HUES6 (cell line): ENCODE measurements at regions not wholly inside any gene's neighbourhood (a gene's known extent, or its start where the extent isn't known, plus 50 kb on each side); places are given as distances from the start of the nearest gene placed in this dataset.

Source experiments
- H3K27ac ChIP-seq: 2 replicates; pipeline ENCODE4 v1.7.0; 2013; ENCODE audit warnings: low read depth, mild to moderate bottlenecking, low read length, inconsistent platforms
- H3K27me3 ChIP-seq: 2 replicates; pipeline ENCODE4 v1.6.1; 2013; ENCODE audit warnings: low read length; ENCODE audit not compliant: control insufficient read depth, insufficient read depth
- H3K36me3 ChIP-seq: 2 replicates; pipeline ENCODE4 v1.6.1; 2013; ENCODE audit warnings: low read length; ENCODE audit not compliant: control insufficient read depth, insufficient read depth
- H3K4me1 ChIP-seq: 2 replicates; pipeline ENCODE4 v1.6.1; 2013; ENCODE audit warnings: low read length; ENCODE audit not compliant: control insufficient read depth, insufficient read depth
- H3K4me3 ChIP-seq: 2 replicates; pipeline ENCODE4 v1.5.1; 2013; ENCODE audit warnings: low read depth, low read length
- H3K9ac ChIP-seq: one replicate; pipeline ENCODE4 v1.6.1; 2013; ENCODE audit warnings: mild to moderate bottlenecking, low read length
- H3K9me3 ChIP-seq: 2 replicates; pipeline ENCODE4 v1.6.1; 2013; ENCODE audit warnings: low read depth, low read length; ENCODE audit not compliant: control insufficient read depth, insufficient read depth

GRCh38 chr2:65655000-65655399 lies 222.6 kb upstream of the SPRED2 start:
- Histone ChIP-seq H3K4me3 (no peak overlapping the region), H3K27me3 (no peaks in the 10 kb centered on the region), H3K27ac (no peak overlapping the region), H3K9me3 (no peaks in the 10 kb centered on the region), H3K36me3 (no peaks in the 10 kb centered on the region), H3K9ac (no peak overlapping the region), H3K4me1 (no peaks in the 10 kb centered on the region)

- no peaks in the 10 kb centered on the region for H3K9me3 ChIP-seq
- H3K9ac ChIP-seq, result no peak overlapping the region
- no peak overlapping the region for H3K4me3 ChIP-seq
- H3K36me3 ChIP-seq, result no peaks in the 10 kb centered on the region
- no peaks in the 10 kb centered on the region for H3K4me1 ChIP-seq
- no peaks in the 10 kb centered on the region for H3K27me3 ChIP-seq
- H3K27ac ChIP-seq, result no peak overlapping the region
Observed at GRCh38 chr2:65654496-65654895, 222.1 kb upstream of the SPRED2 start.

- H3K36me3 ChIP-seq, result no peaks in the 10 kb centered on the region
- no peaks in the 10 kb centered on the region for H3K4me1 ChIP-seq
- H3K9ac ChIP-seq, result no peak overlapping the region
- no peaks in the 10 kb centered on the region for H3K27me3 ChIP-seq
- H3K4me3 ChIP-seq, result no peak overlapping the region
- no peaks in the 10 kb centered on the region for H3K9me3 ChIP-seq
- H3K27ac ChIP-seq, result no peak overlapping the region
Observed at GRCh38 chr2:65652066-65652465, 219.7 kb upstream of the SPRED2 start.

GRCh38 chr2:65649811-65650589 lies 217.6 kb upstream of the SPRED2 start:
- no peak overlapping the region for H3K4me3 ChIP-seq
- H3K9me3 ChIP-seq, result no peaks in the 10 kb centered on the region
- no peaks in the 10 kb centered on the region for H3K4me1 ChIP-seq
- no peak overlapping the region for H3K27ac ChIP-seq
- no peaks in the 10 kb centered on the region for H3K36me3 ChIP-seq
- no peak overlapping the region for H3K9ac ChIP-seq
- no peaks in the 10 kb centered on the region for H3K27me3 ChIP-seq

- Histone ChIP-seq H3K27ac (no peak overlapping the region), H3K4me1 (no peaks in the 10 kb centered on the region), H3K4me3 (no peak overlapping the region), H3K27me3 (no peaks in the 10 kb centered on the region), H3K9me3 (no peaks in the 10 kb centered on the region), H3K36me3 (no peaks in the 10 kb centered on the region), H3K9ac (no peak overlapping the region)
Observed at GRCh38 chr2:65647249-65647842, 214.9 kb upstream of the SPRED2 start.

GRCh38 chr2:65640793-65641103 lies 208.3 kb upstream of the SPRED2 start:
- H3K9ac ChIP-seq, result no peak overlapping the region
- H3K27me3 ChIP-seq, result no peaks in the 10 kb centered on the region
- no peak overlapping the region for H3K27ac ChIP-seq
- H3K36me3 ChIP-seq, result no peaks in the 10 kb centered on the region
- H3K9me3 ChIP-seq, result no peaks in the 10 kb centered on the region
- H3K4me1 ChIP-seq, result 0 out of 2 replicates have a peak, but pooled peaks cover 7% of the 10 kb centered on the region
- no peak overlapping the region for H3K4me3 ChIP-seq

GRCh38 chr2:65639156-65639864 lies 206.9 kb upstream of the SPRED2 start:
- H3K36me3 ChIP-seq, result no peaks in the 10 kb centered on the region
- H3K27ac ChIP-seq, result no peak overlapping the region
- H3K9me3 ChIP-seq, result no peaks in the 10 kb centered on the region
- no peaks in the 10 kb centered on the region; the same call in 1 of the 2 replicates for H3K27me3 ChIP-seq
- 0 out of 2 replicates have a peak, but pooled peaks cover 7% of the 10 kb centered on the region for H3K4me1 ChIP-seq
- H3K9ac ChIP-seq, result no peak overlapping the region
- H3K4me3 ChIP-seq, result no peak overlapping the region

GRCh38 chr2:65638443-65638842 lies 206.0 kb upstream of the SPRED2 start:
- no peaks in the 10 kb centered on the region for H3K9me3 ChIP-seq
- H3K27me3 ChIP-seq, result no peaks in the 10 kb centered on the region; the same call in 1 of the 2 replicates
- H3K4me3 ChIP-seq, result no peak overlapping the region
- H3K4me1 ChIP-seq, result 0 out of 2 replicates have a peak, but pooled peaks cover 7% of the 10 kb centered on the region
- no peaks in the 10 kb centered on the region for H3K36me3 ChIP-seq
- H3K9ac ChIP-seq, result no peak overlapping the region
- no peak overlapping the region for H3K27ac ChIP-seq

GRCh38 chr2:65636813-65637483 lies 204.5 kb upstream of the SPRED2 start:
- Histone ChIP-seq H3K27me3 (no peaks in the 10 kb centered on the region; the same call in 1 of the 2 replicates), H3K27ac (no peak overlapping the region), H3K9ac (no peak overlapping the region), H3K9me3 (no peaks in the 10 kb centered on the region), H3K4me1 (0 out of 2 replicates have a peak, but pooled peaks cover 7% of the 10 kb centered on the region), H3K4me3 (no peak overlapping the region), H3K36me3 (no peaks in the 10 kb centered on the region)

- Histone ChIP-seq H3K9ac (no peak overlapping the region), H3K4me3 (no peak overlapping the region), H3K36me3 (no peaks in the 10 kb centered on the region)
Observed at GRCh38 chr2:65636024-65636423, 203.6 kb upstream of the SPRED2 start.

More at GRCh38 chr2:65636024-65636423, 203.6 kb upstream of the SPRED2 start:
- Histone ChIP-seq H3K9me3 (no peaks in the 10 kb centered on the region), H3K4me1 (0 out of 2 replicates have a peak, but pooled peaks cover 7% of the 10 kb centered on the region), H3K27ac (no peak overlapping the region), H3K27me3 (no peaks in the 10 kb centered on the region; the same call in 1 of the 2 replicates)
